GM10266 (cell line): ENCODE measurements at regions not wholly inside any gene's neighbourhood (a gene's known extent, or its start where the extent isn't known, plus 50 kb on each side); places are given as distances from the start of the nearest gene placed in this dataset.
A peak's percentile ranks its signal among the peaks of the same experiment; 100 is the strongest.
"Not testable (repeated sequence)": the region's sequence is repeated elsewhere in the genome, so short reads cannot be mapped to it uniquely, and the experiment has no call there.

Source experiments
- DNase-seq: peaks from one replicate; pipeline ENCODE4 v3.0.0; 2012; ENCODE audit errors: extremely low spot score
- CTCF ChIP-seq: IDR thresholded peaks from 2 replicates; pipeline ENCODE4 v1.5.1; 2012; ENCODE audit warnings: mild to moderate bottlenecking, low read depth; ENCODE audit not compliant: control insufficient read depth, insufficient read depth; ENCODE audit errors: missing control alignments

GRCh38 chr9:20242510-20243189, 379.6 kb downstream of the MLLT3 start:
- DNase-seq, result peak; percentile 19
- no peak for TF ChIP-seq CTCF

- DNase-seq, result no peak
- TF ChIP-seq CTCF, result no peak
Observed at GRCh38 chr9:20240498-20240897, 381.8 kb downstream of the MLLT3 start.

- TF ChIP-seq CTCF, result no peak
- no peak for DNase-seq
Observed at GRCh38 chr9:20238921-20239320, 383.4 kb downstream of the MLLT3 start.

GRCh38 chr9:20237686-20238085, 384.6 kb downstream of the MLLT3 start:
- TF ChIP-seq CTCF, result no peak

GRCh38 chr9:20236676-20237075, 385.6 kb downstream of the MLLT3 start:
- no peak for DNase-seq
- TF ChIP-seq CTCF, result no peak

More at GRCh38 chr9:20237686-20238085, 384.6 kb downstream of the MLLT3 start:
- DNase-seq, result no peak

- DNase-seq, result not testable (repeated sequence)
Observed at GRCh38 chr9:20235206-20235605, 387.1 kb downstream of the MLLT3 start.

GRCh38 chr9:20228096-20228495, 394.2 kb downstream of the MLLT3 start:
- no peak for TF ChIP-seq CTCF
- no peak for DNase-seq
